Erythroblast (primary cell): ENCODE measurements at regions not wholly inside any gene's neighbourhood (a gene's known extent, or its start where the extent isn't known, plus 50 kb on each side); places are given as distances from the start of the nearest gene placed in this dataset.

ENCODE experiments used
- GATA1 ChIP-seq: IDR thresholded peaks from 2 replicates; pipeline ENCODE4 v1.6.1; 2011; ENCODE audit warnings: low read depth, mild to moderate bottlenecking, control low read depth, low read length, moderate library complexity
- POLR2A ChIP-seq: IDR thresholded peaks from 2 replicates; pipeline ENCODE4 v1.6.1; 2011; ENCODE audit warnings: mild to moderate bottlenecking, low read length

DNA sequence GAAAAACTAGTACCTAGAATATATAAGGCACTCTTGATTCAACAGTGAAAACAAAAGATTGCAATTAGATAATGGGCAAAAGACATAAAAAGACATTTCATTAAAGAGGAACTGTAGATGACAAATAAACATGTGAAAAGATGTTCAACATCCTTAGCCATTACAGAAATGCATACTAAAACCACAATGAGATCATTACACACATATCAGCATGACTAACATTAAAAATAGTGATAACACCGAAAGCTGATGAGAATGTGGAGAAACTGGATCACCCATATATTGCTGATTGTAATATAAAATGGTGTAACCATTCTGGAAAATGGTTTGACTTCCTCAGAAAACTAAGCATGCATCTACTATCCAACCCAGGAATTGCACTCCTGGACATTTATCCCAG, 340.3 kb downstream of the SEC16B start:
- TF ChIP-seq POLR2A: no peak
- TF ChIP-seq GATA1: no peak
